ENCODE measurements at regions not wholly inside any gene's neighbourhood (a gene's known extent, or its start where the extent isn't known, plus 50 kb on each side); places are given as distances from the start of the nearest gene placed in this dataset.

DNA sequence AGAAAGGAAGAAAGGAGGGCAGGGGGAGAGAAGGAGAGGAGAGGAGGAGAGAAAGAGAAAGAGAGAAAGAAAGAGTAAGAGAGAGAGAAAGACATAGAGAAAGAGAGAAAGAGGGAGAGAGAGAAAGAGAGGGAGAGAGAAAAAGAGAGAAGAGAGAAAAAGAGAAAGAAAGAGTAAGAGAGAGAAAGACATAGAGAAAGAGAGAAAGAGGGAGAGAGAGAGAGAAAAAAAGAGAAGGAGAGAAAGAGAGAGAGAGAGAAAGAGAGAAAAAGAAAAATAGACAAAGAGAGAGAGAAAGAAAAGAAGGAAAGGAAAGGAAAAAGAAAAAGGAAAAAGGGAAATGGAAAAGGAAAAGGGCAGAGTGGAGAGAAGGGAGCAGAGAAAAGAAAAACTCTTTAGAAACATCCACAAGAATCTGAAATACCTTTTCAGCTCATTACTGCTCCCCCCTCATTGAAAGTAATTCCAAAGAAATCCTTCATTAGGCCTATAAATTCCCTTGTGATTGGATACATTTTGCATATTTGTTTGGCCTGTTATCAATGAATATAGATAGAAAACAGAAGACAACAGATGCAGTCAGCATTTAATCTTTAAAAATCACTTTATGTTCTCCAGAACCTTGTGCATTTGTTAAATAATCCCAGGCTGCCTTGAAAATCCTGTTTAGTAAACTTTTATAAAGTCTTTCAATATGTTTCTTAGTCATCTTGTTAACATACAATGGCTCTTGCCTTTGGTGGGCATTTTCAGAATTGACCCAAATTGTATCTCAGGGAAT is 411.5 kb downstream of the NFIB start:
- TF ChIP-seq, protein P1, sequence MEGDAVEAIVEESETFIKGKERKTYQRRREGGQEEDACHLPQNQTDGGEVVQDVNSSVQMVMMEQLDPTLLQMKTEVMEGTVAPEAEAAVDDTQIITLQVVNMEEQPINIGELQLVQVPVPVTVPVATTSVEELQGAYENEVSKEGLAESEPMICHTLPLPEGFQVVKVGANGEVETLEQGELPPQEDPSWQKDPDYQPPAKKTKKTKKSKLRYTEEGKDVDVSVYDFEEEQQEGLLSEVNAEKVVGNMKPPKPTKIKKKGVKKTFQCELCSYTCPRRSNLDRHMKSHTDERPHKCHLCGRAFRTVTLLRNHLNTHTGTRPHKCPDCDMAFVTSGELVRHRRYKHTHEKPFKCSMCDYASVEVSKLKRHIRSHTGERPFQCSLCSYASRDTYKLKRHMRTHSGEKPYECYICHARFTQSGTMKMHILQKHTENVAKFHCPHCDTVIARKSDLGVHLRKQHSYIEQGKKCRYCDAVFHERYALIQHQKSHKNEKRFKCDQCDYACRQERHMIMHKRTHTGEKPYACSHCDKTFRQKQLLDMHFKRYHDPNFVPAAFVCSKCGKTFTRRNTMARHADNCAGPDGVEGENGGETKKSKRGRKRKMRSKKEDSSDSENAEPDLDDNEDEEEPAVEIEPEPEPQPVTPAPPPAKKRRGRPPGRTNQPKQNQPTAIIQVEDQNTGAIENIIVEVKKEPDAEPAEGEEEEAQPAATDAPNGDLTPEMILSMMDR (IDR thresholded peaks at IDR 0.05; ENCODE audit: low read depth, low read length, missing input control): no peak
- no peak for TF ChIP-seq RXRA (IDR thresholded peaks at IDR 0.05)
